ENCODE measurements at regions not wholly inside any gene's neighbourhood (a gene's known extent, or its start where the extent isn't known, plus 50 kb on each side); places are given as distances from the start of the nearest gene placed in this dataset.

- Histone ChIP-seq H3K9ac (ENCODE audit: low read depth in 1 of 2, low read length in 2 of 2) (no peak overlapping the region), H3K36me3 (ENCODE audit: control insufficient read depth in 2 of 2, insufficient read depth in 2 of 2, low read length in 2 of 2) (no peaks in the 10 kb centered on the region), H3K4me1 (ENCODE audit: control insufficient read depth in 2 of 2, insufficient read depth in 2 of 2, low read length in 2 of 2) (no peaks in the 10 kb centered on the region), H3K27me3 (ENCODE audit: control insufficient read depth in 2 of 2, insufficient read depth in 2 of 2, low read length in 2 of 2) (no peaks in the 10 kb centered on the region), H3K9me3 (ENCODE audit: control insufficient read depth in 2 of 2, low read length in 2 of 2) (peaks cover 0 to 2% of the 10 kb centered on the region in 2 donors), H3K27ac (ENCODE audit: low read depth in 2 of 2, low read length in 2 of 2) (no peak overlapping the region), H3K4me3 (ENCODE audit: low read length in 2 of 2) (no peak overlapping the region)
Measured at GRCh38 chr4:95985051-95985450, 145.2 kb downstream of the PDHA2 start.

- H3K9ac ChIP-seq (ENCODE audit: low read depth in 1 of 2, low read length in 2 of 2) = no peak overlapping the region
- no peaks in the 10 kb centered on the region for H3K36me3 ChIP-seq (ENCODE audit: control insufficient read depth in 2 of 2, insufficient read depth in 2 of 2, low read length in 2 of 2)
- no peak overlapping the region for H3K4me3 ChIP-seq (ENCODE audit: low read length in 2 of 2)
- H3K27ac ChIP-seq (ENCODE audit: low read depth in 2 of 2, low read length in 2 of 2) = no peak overlapping the region
- no peaks in the 10 kb centered on the region for H3K4me1 ChIP-seq (ENCODE audit: control insufficient read depth in 2 of 2, insufficient read depth in 2 of 2, low read length in 2 of 2)
- no peaks in the 10 kb centered on the region for H3K9me3 ChIP-seq (ENCODE audit: control insufficient read depth in 2 of 2, low read length in 2 of 2)
- no peaks in the 10 kb centered on the region for H3K27me3 ChIP-seq (ENCODE audit: control insufficient read depth in 2 of 2, insufficient read depth in 2 of 2, low read length in 2 of 2)
Measured at GRCh38 chr4:95985791-95986550, 146.1 kb downstream of the PDHA2 start.

DNA sequence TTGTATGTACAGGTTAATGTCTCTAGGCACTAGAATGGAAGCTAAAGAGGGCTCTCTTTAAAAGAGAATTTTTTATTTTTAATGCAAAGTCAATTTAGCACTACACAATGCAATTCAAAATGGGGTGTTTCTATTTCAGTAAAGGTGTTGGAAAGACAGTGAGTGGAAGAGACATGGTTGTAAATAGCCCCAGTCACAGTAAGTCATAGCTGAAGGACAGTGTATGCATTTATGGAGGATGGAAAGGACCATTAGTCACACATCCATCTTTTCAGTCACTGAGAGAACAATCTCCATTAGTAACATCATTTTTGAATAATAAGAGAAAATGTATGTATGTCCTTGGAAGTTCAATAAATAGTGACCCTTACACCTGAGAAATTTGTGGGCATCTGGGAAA lies 148.0 kb downstream of the PDHA2 start:
- no peak overlapping the region for H3K27ac ChIP-seq (ENCODE audit: low read depth in 2 of 2, low read length in 2 of 2)
- no peaks in the 10 kb centered on the region for H3K36me3 ChIP-seq (ENCODE audit: control insufficient read depth in 2 of 2, insufficient read depth in 2 of 2, low read length in 2 of 2)
- H3K9ac ChIP-seq (ENCODE audit: low read depth in 1 of 2, low read length in 2 of 2) = no peak overlapping the region
- no peak overlapping the region for H3K4me3 ChIP-seq (ENCODE audit: low read length in 2 of 2)
- H3K4me1 ChIP-seq (ENCODE audit: control insufficient read depth in 2 of 2, insufficient read depth in 2 of 2, low read length in 2 of 2) = no peaks in the 10 kb centered on the region
- H3K9me3 ChIP-seq (ENCODE audit: control insufficient read depth in 2 of 2, low read length in 2 of 2) = no peaks in the 10 kb centered on the region
- no peaks in the 10 kb centered on the region for H3K27me3 ChIP-seq (ENCODE audit: control insufficient read depth in 2 of 2, insufficient read depth in 2 of 2, low read length in 2 of 2)

GRCh38 chr4:95998311-95998710 lies 158.4 kb downstream of the PDHA2 start:
- no peaks in the 10 kb centered on the region for H3K27me3 ChIP-seq (ENCODE audit: control insufficient read depth in 2 of 2, insufficient read depth in 2 of 2, low read length in 2 of 2)
- no peak overlapping the region for H3K4me3 ChIP-seq (ENCODE audit: low read length in 2 of 2)
- no peaks in the 10 kb centered on the region for H3K36me3 ChIP-seq (ENCODE audit: control insufficient read depth in 2 of 2, insufficient read depth in 2 of 2, low read length in 2 of 2)
- H3K9me3 ChIP-seq (ENCODE audit: control insufficient read depth in 2 of 2, low read length in 2 of 2) = no peaks in the 10 kb centered on the region
- no peak overlapping the region for H3K9ac ChIP-seq (ENCODE audit: low read depth in 1 of 2, low read length in 2 of 2)
- no peak overlapping the region for H3K27ac ChIP-seq (ENCODE audit: low read depth in 2 of 2, low read length in 2 of 2)
- H3K4me1 ChIP-seq (ENCODE audit: control insufficient read depth in 2 of 2, insufficient read depth in 2 of 2, low read length in 2 of 2) = no peaks in the 10 kb centered on the region

GRCh38 chr4:96003951-96004740 lies 164.3 kb downstream of the PDHA2 start:
- Histone ChIP-seq H3K27me3 (ENCODE audit: control insufficient read depth in 2 of 2, insufficient read depth in 2 of 2, low read length in 2 of 2) (no peaks in the 10 kb centered on the region), H3K4me3 (ENCODE audit: low read length in 2 of 2) (no peak overlapping the region), H3K9ac (ENCODE audit: low read depth in 1 of 2, low read length in 2 of 2) (no peak overlapping the region), H3K27ac (ENCODE audit: low read depth in 2 of 2, low read length in 2 of 2) (no peak overlapping the region), H3K4me1 (ENCODE audit: control insufficient read depth in 2 of 2, insufficient read depth in 2 of 2, low read length in 2 of 2) (no peaks in the 10 kb centered on the region), H3K9me3 (ENCODE audit: control insufficient read depth in 2 of 2, low read length in 2 of 2) (no peaks in the 10 kb centered on the region), H3K36me3 (ENCODE audit: control insufficient read depth in 2 of 2, insufficient read depth in 2 of 2, low read length in 2 of 2) (no peaks in the 10 kb centered on the region)

GRCh38 chr4:96009427-96010119 lies 169.7 kb downstream of the PDHA2 start:
- no peak overlapping the region for H3K4me3 ChIP-seq (ENCODE audit: low read length in 2 of 2)
- no peaks in the 10 kb centered on the region for H3K9me3 ChIP-seq (ENCODE audit: control insufficient read depth in 2 of 2, low read length in 2 of 2)
- no peaks in the 10 kb centered on the region for H3K36me3 ChIP-seq (ENCODE audit: control insufficient read depth in 2 of 2, insufficient read depth in 2 of 2, low read length in 2 of 2)
- H3K4me1 ChIP-seq (ENCODE audit: control insufficient read depth in 2 of 2, insufficient read depth in 2 of 2, low read length in 2 of 2) = no peaks in the 10 kb centered on the region
- no peaks in the 10 kb centered on the region for H3K27me3 ChIP-seq (ENCODE audit: control insufficient read depth in 2 of 2, insufficient read depth in 2 of 2, low read length in 2 of 2)
- H3K9ac ChIP-seq (ENCODE audit: low read depth in 1 of 2, low read length in 2 of 2) = no peak overlapping the region
- no peak overlapping the region for H3K27ac ChIP-seq (ENCODE audit: low read depth in 2 of 2, low read length in 2 of 2)

- H3K9me3 ChIP-seq (ENCODE audit: control insufficient read depth in 2 of 2, low read length in 2 of 2) = no peaks in the 10 kb centered on the region
- no peaks in the 10 kb centered on the region for H3K4me1 ChIP-seq (ENCODE audit: control insufficient read depth in 2 of 2, insufficient read depth in 2 of 2, low read length in 2 of 2)
Measured at GRCh38 chr4:96012687-96013086, 172.8 kb downstream of the PDHA2 start.

GRCh38 chr4:96016634-96017299 lies 176.9 kb downstream of the PDHA2 start:
- no peak overlapping the region for H3K9ac ChIP-seq (ENCODE audit: low read depth in 1 of 2, low read length in 2 of 2)

More at GRCh38 chr4:96012687-96013086, 172.8 kb downstream of the PDHA2 start:
- no peaks in the 10 kb centered on the region for H3K27me3 ChIP-seq (ENCODE audit: control insufficient read depth in 2 of 2, insufficient read depth in 2 of 2, low read length in 2 of 2)
- H3K9ac ChIP-seq (ENCODE audit: low read depth in 1 of 2, low read length in 2 of 2) = no peak overlapping the region
- H3K4me3 ChIP-seq (ENCODE audit: low read length in 2 of 2) = no peak overlapping the region
- no peak overlapping the region for H3K27ac ChIP-seq (ENCODE audit: low read depth in 2 of 2, low read length in 2 of 2)
- no peaks in the 10 kb centered on the region for H3K36me3 ChIP-seq (ENCODE audit: control insufficient read depth in 2 of 2, insufficient read depth in 2 of 2, low read length in 2 of 2)

DNA sequence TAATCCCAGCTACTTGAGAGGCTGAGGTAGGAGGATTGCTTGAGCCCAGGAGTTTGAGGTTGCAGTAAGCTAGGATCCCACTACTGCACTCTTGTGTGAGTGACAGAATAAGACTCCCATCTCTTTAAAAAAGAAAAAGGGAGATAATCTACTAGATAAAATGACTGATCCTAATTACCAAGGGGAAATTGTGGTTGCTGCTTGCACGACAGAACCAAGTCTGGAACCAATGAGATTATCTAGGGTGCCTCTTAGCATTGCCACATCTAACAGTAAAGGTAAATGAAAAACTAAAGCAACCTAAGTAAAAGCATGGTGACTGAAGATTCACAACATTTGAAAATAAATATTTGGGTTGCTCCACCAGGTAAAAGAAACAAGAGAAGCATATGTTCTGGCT lies 185.1 kb downstream of the PDHA2 start:
- Histone ChIP-seq H3K9ac (ENCODE audit: low read depth in 1 of 2, low read length in 2 of 2) (no peak overlapping the region), H3K4me1 (ENCODE audit: control insufficient read depth in 2 of 2, insufficient read depth in 2 of 2, low read length in 2 of 2) (no peaks in the 10 kb centered on the region), H3K27ac (ENCODE audit: low read depth in 2 of 2, low read length in 2 of 2) (no peak overlapping the region), H3K9me3 (ENCODE audit: control insufficient read depth in 2 of 2, low read length in 2 of 2) (no peaks in the 10 kb centered on the region), H3K27me3 (ENCODE audit: control insufficient read depth in 2 of 2, insufficient read depth in 2 of 2, low read length in 2 of 2) (no peaks in the 10 kb centered on the region), H3K36me3 (ENCODE audit: control insufficient read depth in 2 of 2, insufficient read depth in 2 of 2, low read length in 2 of 2) (no peaks in the 10 kb centered on the region), H3K4me3 (ENCODE audit: low read length in 2 of 2) (no peak overlapping the region)

More at GRCh38 chr4:96016634-96017299, 176.9 kb downstream of the PDHA2 start:
- Histone ChIP-seq H3K27me3 (ENCODE audit: control insufficient read depth in 2 of 2, insufficient read depth in 2 of 2, low read length in 2 of 2) (no peaks in the 10 kb centered on the region), H3K4me1 (ENCODE audit: control insufficient read depth in 2 of 2, insufficient read depth in 2 of 2, low read length in 2 of 2) (no peaks in the 10 kb centered on the region), H3K36me3 (ENCODE audit: control insufficient read depth in 2 of 2, insufficient read depth in 2 of 2, low read length in 2 of 2) (no peaks in the 10 kb centered on the region), H3K9me3 (ENCODE audit: control insufficient read depth in 2 of 2, low read length in 2 of 2) (no peaks in the 10 kb centered on the region), H3K27ac (ENCODE audit: low read depth in 2 of 2, low read length in 2 of 2) (no peak overlapping the region), H3K4me3 (ENCODE audit: low read length in 2 of 2) (no peak overlapping the region)
